Endodermal cell (in vitro differentiated cells): ENCODE measurements at regions not wholly inside any gene's neighbourhood (a gene's known extent, or its start where the extent isn't known, plus 50 kb on each side); places are given as distances from the start of the nearest gene placed in this dataset.

Experiments used
- DNase-seq: peaks from one replicate; pipeline ENCODE4 v3.0.0-alpha.2; 2017
- H3K27ac ChIP-seq: 2 replicates; pipeline ENCODE4 v1.5.1; 2013; ENCODE audit warnings: mild to moderate bottlenecking, low read depth, low read length, moderate library complexity
- H3K27me3 ChIP-seq: 2 replicates; pipeline ENCODE4 v1.6.1; 2013; ENCODE audit warnings: mild to moderate bottlenecking, low read length, moderate library complexity; ENCODE audit not compliant: insufficient read depth, control insufficient read depth, poor library complexity, severe bottlenecking
- H3K36me3 ChIP-seq: 2 replicates; pipeline ENCODE4 v1.7.0; 2013; ENCODE audit warnings: mild to moderate bottlenecking, low read length, moderate library complexity; ENCODE audit not compliant: control insufficient read depth, insufficient read depth
- H3K4me1 ChIP-seq: one replicate; pipeline ENCODE4 v1.7.0; 2013; ENCODE audit warnings: low read length; ENCODE audit not compliant: control insufficient read depth, insufficient read depth
- H3K4me3 ChIP-seq: 2 replicates; pipeline ENCODE4 v1.5.1; 2013; ENCODE audit warnings: mild to moderate bottlenecking, low read length, moderate library complexity
- H3K9ac ChIP-seq: 2 replicates; pipeline ENCODE4 v1.6.1; 2013; ENCODE audit warnings: mild to moderate bottlenecking, low read length, moderate library complexity; ENCODE audit not compliant: poor library complexity, severe bottlenecking; ENCODE audit errors: extremely low read depth
- H3K9me3 ChIP-seq: 2 replicates; pipeline ENCODE4 v1.6.1; 2013; ENCODE audit warnings: mild to moderate bottlenecking, low read length, moderate library complexity; ENCODE audit not compliant: control insufficient read depth
- H3K27ac Mint-ChIP-seq: 2 replicates; pipeline ENCODE4 v1.8.0; 2020; ENCODE audit warnings: mixed read lengths
- H3K27me3 Mint-ChIP-seq: 2 replicates; pipeline ENCODE4 v1.8.0; 2021; ENCODE audit warnings: mild to moderate bottlenecking, mixed read lengths; ENCODE audit not compliant: insufficient read depth
- H3K36me3 Mint-ChIP-seq: 2 replicates; pipeline ENCODE4 v1.8.0; 2020; ENCODE audit warnings: low read depth, mixed read lengths
- H3K4me1 Mint-ChIP-seq: 2 replicates; pipeline ENCODE4 v1.8.0; 2020; ENCODE audit warnings: mixed read lengths
- H3K4me3 Mint-ChIP-seq: 2 replicates; pipeline ENCODE4 v1.8.0; 2020; ENCODE audit warnings: mild to moderate bottlenecking, moderate library complexity, mixed read lengths
- H3K9me3 Mint-ChIP-seq: 2 replicates; pipeline ENCODE4 v1.8.0; 2020; ENCODE audit warnings: mild to moderate bottlenecking, mixed read lengths
- CTCF ChIP-seq: fragments of 200-600 bp; sonication (generic); conservative IDR thresholded peaks from 2 replicates; pipeline ENCODE4 v1.5.0; 2021; ENCODE audit warnings: antibody characterized with exemption, mild to moderate bottlenecking
- WGBS, 2 experiments: methylation state at CpG; one replicate each; pipeline versions ENCODE4 v1.1.5 to v1.1.7; 2013; ENCODE audit warnings: missing lambda C conversion rate in 2 of 2, mixed read lengths in 1 of 2; ENCODE audit not compliant: insufficient coverage in 1 of 2, insufficient read length in 1 of 2; 5-methylcytosine and 5-hydroxymethylcytosine counted together

DNA sequence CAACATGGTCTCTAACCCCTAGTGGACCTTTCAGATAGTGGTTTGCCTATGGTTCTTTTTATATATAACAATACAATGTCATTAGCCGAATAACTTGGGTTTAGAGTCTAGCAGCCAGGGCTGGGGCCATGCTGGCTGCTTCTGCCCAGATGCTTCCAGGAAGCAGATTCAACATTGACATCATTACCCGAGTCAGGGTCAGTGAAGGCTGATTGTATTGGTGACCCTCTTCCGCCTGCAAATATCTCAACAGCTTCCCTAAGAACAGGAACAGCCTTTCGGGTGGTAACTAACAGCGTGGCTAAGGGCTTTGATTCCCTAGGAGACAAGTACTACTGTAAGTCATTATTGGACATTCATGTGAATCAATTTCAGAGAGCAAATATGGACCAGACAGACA, 476.4 kb downstream of the UQCRFS1 start:
- Mint-ChIP-seq H3K27ac (no peak overlapping the region), H3K4me3 (no peak overlapping the region), H3K4me1 (no peaks in the 10 kb centered on the region), H3K27me3 (peaks cover 7% of the 10 kb centered on the region), H3K9me3 (no peaks in the 10 kb centered on the region), H3K36me3 (no peaks in the 10 kb centered on the region)
- TF ChIP-seq CTCF: no peak
- DNase-seq: no peak
- no peak overlapping the region for H3K4me3 ChIP-seq
- 91% methylated on average over 4 to 5 of the region's 5 CpGs for WGBS, 2 experiments
- no peaks in the 10 kb centered on the region for H3K4me1 ChIP-seq
- no peaks in the 10 kb centered on the region for H3K9me3 ChIP-seq
- H3K27ac ChIP-seq: no peak overlapping the region
- H3K27me3 ChIP-seq: no peaks in the 10 kb centered on the region
- no peaks in the 10 kb centered on the region for H3K36me3 ChIP-seq
- no peak overlapping the region for H3K9ac ChIP-seq

DNA sequence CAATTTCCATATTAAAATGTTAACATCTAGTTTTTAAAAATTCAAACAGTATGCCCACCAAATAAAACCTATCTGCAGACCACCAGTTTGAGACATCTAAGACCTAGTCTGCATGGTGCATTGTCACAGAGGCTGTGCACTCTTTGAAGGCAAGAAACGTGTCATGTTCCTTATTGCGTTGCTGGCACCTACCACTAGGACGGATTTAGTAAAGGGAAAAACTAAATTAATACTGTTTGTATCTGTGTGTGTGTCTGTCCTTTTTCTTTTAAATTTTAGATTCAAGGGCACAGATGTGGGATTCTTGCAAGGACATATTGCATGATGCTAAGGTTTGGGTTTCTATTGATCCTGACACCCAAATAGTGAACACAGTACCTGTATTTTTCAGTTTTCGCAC, 481.4 kb downstream of the UQCRFS1 start:
- Mint-ChIP-seq H3K27ac (no peak overlapping the region), H3K4me1 (peaks cover 2% of the 10 kb centered on the region), H3K27me3 (peaks cover 44% of the 10 kb centered on the region), H3K9me3 (no peaks in the 10 kb centered on the region), H3K36me3 (no peaks in the 10 kb centered on the region), H3K4me3 (no peak overlapping the region)
- no peaks in the 10 kb centered on the region for H3K36me3 ChIP-seq
- DNase-seq: no peak
- H3K9me3 ChIP-seq: no peaks in the 10 kb centered on the region
- peaks cover 35% of the 10 kb centered on the region for H3K27me3 ChIP-seq
- TF ChIP-seq CTCF: peak; percentile 59
- H3K4me1 ChIP-seq: no peaks in the 10 kb centered on the region
- H3K4me3 ChIP-seq: no peak overlapping the region
- no peak overlapping the region for H3K27ac ChIP-seq
- no peak overlapping the region for H3K9ac ChIP-seq
- WGBS, 2 experiments: 90 to 100% methylated on average over 2 to 4 of the region's 4 CpGs

DNA sequence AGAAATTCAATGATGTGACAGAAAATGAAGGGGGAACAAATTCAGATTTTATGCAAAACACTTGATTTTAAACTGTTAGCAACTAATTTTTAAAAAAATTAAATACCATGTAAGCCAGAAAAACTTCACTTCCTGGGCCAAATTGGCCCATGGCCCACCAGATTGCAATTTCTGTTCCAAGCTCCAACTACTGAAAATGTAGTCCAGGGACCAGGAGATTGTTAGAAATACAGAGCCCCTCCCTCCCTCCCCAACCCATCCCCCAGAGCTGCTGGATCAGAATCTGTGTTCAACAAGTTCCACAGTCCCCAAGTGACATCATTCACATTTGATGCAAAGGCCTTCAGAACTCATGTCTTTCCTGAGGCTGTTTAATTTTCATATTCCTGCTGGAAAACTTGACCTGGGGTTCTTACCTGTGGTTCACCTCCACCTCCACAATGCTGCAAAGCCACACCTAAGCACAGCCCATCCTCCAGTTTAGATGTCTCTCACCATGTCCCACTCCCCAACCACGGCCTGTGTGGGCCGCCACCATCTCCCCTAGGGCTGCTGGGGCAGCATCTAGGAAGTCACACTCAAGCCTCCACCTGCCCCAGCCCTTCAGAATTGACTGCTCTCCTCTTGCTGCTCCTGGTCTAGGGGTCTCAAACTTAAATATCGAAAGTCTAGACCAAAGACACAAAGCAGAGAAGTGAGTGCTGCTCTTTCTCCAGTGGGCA, 482.0 kb downstream of the UQCRFS1 start:
- Histone ChIP-seq H3K9ac (no peak overlapping the region), H3K9me3 (no peaks in the 10 kb centered on the region), H3K27me3 (peaks cover 42% of the 10 kb centered on the region), H3K4me3 (no peak overlapping the region), H3K36me3 (no peaks in the 10 kb centered on the region), H3K4me1 (no peaks in the 10 kb centered on the region), H3K27ac (no peak overlapping the region)
- no peak overlapping the region for H3K27ac Mint-ChIP-seq
- peaks cover 45% of the 10 kb centered on the region for H3K27me3 Mint-ChIP-seq
- H3K4me1 Mint-ChIP-seq: peaks cover 2% of the 10 kb centered on the region
- H3K36me3 Mint-ChIP-seq: no peaks in the 10 kb centered on the region
- no peak for DNase-seq
- no peak for TF ChIP-seq CTCF
- H3K4me3 Mint-ChIP-seq: no peak overlapping the region
- 75 to 82% methylated on average over 3 of the region's 3 CpGs for WGBS, 2 experiments
- no peaks in the 10 kb centered on the region for H3K9me3 Mint-ChIP-seq
